Activated naive CD8-positive, alpha-beta T cell treated with anti-CD3 and anti-CD28 coated beads, Interleukin-2, amount 10 ng/mL, durations not matched to agents 7 days and 5 days (primary cell): ENCODE measurements at regions not wholly inside any gene's neighbourhood (a gene's known extent, or its start where the extent isn't known, plus 50 kb on each side); places are given as distances from the start of the nearest gene placed in this dataset.

Experiments used
- ATAC-seq: fragments of 150-1000 bp; cut with Tn5 transposase; one replicate; pipeline ENCODE4 v1.10.0; 2021; ENCODE audit warnings: low read depth, moderate library complexity
- POLR2A ChIA-PET: fragments of 350-600 bp; sonication (Branson Sonifier 250); formaldehyde crosslinking; loops from one replicate; lab custom pipeline; 2021; ENCODE audit warnings: antibody characterized with exemption; lab: Charles Lee
- DNase-seq: peaks from one replicate; pipeline ENCODE4 v3.0.0; 2021
- H3K27ac Mint-ChIP-seq: one replicate; pipeline ENCODE4 v1.8.0; 2022; ENCODE audit warnings: mild to moderate bottlenecking, mixed read lengths
- H3K27me3 Mint-ChIP-seq: one replicate; pipeline ENCODE4 v1.8.0; 2022; ENCODE audit warnings: mild to moderate bottlenecking, moderate library complexity, mixed read lengths
- H3K36me3 Mint-ChIP-seq: one replicate; pipeline ENCODE4 v1.8.0; 2021; ENCODE audit warnings: mild to moderate bottlenecking, mixed read lengths
- H3K4me1 Mint-ChIP-seq: one replicate; pipeline ENCODE4 v1.8.0; 2021; ENCODE audit warnings: mixed read lengths
- H3K4me3 Mint-ChIP-seq: one replicate; pipeline ENCODE4 v1.8.0; 2022; ENCODE audit warnings: mild to moderate bottlenecking, moderate library complexity, mixed read lengths
- H3K9me3 Mint-ChIP-seq: one replicate; pipeline ENCODE4 v1.8.0; 2021; ENCODE audit warnings: mixed read lengths

DNA sequence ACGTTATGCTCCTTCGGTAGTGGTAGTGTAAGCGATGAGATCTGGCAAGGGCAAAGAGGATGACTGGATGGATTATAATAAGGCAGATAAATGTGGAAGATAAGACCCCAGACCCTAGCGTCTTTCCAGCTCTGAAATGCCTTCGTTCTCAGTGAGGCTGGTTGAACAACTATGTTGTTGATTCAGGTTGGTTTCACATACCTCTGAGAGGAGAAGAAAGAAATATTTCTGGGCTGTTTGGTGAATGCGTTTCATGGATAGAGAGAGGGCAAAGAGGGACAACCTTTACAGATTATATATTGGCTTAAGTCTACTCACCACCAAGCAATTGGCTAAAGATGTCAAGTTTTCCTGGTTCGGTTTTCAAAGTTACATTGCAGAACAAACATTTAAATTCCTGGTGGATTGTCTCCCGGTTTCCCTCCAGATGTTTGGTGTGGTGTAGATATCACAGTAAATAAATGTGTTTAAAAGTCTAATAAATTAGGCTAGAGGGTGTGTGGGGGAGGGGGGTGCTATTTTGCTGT lies 190.1 kb upstream of the GLI2 start:
- no peak for ATAC-seq
- Mint-ChIP-seq H3K27ac (no peak overlapping the region), H3K27me3 (peaks cover 6% of the 10 kb centered on the region), H3K4me1 (no peaks in the 10 kb centered on the region), H3K36me3 (no peaks in the 10 kb centered on the region), H3K4me3 (no peak overlapping the region), H3K9me3 (no peaks in the 10 kb centered on the region)
- no peak for DNase-seq
- POLR2A ChIA-PET = no interaction called here

DNA sequence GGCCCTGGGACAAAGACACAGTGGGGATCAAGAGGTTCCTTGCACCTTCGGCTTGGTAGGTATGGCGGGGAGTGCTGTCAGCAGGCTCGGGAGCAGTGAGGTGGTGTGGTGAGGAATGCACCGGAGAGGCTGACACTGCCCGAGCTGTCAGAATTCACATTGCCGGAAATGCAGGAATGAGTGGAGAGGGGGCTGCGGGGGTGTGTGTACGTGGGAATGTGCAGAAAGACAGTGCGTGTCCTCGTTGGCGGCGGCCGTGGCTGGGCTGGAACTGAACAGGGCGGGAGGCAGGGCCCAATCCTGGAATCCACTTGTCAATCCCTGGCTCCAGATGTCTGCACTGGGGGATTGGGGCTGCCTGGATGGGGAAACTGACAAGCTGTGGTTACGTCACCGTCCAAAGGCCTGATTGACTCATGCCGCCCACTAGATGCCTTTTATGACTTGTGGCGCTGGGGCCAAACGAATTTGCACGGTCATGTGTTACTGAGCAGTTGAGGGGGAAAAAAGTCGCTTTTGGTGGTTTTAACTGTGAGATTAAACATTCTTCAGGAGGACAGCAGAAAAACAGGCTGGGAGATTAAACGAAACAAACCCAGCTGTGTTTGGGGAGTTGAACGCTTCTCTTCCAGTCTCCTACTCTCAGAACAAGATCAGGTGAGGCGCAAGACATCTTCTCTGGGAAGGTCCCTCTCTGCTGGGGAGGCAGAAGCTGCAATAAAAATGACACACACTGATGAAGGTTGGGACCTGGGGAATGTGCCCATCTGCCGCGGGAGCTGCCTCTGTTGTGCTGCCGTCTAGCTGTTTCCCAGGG lies 189.4 kb upstream of the GLI2 start:
- Mint-ChIP-seq H3K27ac (no peak overlapping the region), H3K4me1 (no peaks in the 10 kb centered on the region), H3K9me3 (no peaks in the 10 kb centered on the region), H3K4me3 (no peak overlapping the region), H3K27me3 (peaks cover 6% of the 10 kb centered on the region), H3K36me3 (no peaks in the 10 kb centered on the region)
- POLR2A ChIA-PET = no interaction called here
- ATAC-seq (no peak), DNase-seq (no peak)

DNA sequence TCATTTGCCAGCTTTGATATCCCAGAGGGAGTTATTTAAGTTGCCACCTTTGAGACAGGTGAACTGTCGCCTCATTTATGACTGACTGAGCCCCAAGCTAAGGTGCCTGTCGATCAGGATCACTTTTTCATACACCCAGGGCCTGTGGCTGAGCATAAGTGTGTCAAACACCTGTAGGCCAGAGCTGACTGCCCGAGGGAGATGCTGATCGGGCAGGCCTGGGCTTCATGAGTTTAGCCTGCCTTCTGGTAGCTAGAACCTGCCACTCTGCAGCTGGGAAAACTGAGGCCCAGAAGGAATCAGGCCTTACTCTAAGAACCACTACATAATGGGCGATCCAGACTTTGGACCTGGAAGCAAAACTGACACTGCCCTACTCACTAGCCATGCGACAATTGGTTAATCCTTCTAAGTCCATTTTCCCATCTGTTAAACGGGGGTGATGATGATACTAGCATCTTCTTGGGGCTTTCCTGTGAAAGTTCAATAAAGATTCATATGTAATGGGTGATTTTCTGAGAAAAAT lies 188.7 kb upstream of the GLI2 start:
- Mint-ChIP-seq H3K4me1 (no peaks in the 10 kb centered on the region), H3K27ac (no peak overlapping the region), H3K36me3 (no peaks in the 10 kb centered on the region), H3K9me3 (no peaks in the 10 kb centered on the region), H3K4me3 (no peak overlapping the region), H3K27me3 (peaks cover 6% of the 10 kb centered on the region)
- no peak for DNase-seq
- POLR2A ChIA-PET = no interaction called here
- ATAC-seq = no peak

DNA sequence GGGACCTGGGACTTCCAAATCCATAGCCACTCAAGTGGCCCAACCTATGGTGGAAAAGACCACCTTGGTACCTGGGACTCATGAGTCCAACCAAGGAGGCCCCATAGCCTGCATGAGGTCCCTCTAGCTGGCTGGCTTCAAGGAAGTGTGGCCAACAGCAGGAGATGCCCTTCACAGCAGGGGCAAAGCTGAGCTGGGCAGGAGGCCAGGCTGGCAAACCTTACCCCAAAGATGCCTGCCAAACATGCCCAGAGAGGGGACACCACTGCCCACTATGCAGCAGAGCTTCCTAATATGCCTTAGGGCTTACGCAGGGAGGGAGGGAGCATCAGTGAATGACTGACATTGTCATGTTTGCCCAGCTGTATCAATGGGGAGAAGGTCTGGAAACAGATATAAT lies 188.0 kb upstream of the GLI2 start:
- no peaks in the 10 kb centered on the region for H3K9me3 Mint-ChIP-seq
- ATAC-seq (no peak), DNase-seq (no peak)
- H3K4me3 Mint-ChIP-seq = no peak overlapping the region
- POLR2A ChIA-PET = no interaction called here
- H3K27ac Mint-ChIP-seq = no peak overlapping the region
- no peaks in the 10 kb centered on the region for H3K4me1 Mint-ChIP-seq
- H3K27me3 Mint-ChIP-seq = peaks cover 5% of the 10 kb centered on the region
- no peaks in the 10 kb centered on the region for H3K36me3 Mint-ChIP-seq

DNA sequence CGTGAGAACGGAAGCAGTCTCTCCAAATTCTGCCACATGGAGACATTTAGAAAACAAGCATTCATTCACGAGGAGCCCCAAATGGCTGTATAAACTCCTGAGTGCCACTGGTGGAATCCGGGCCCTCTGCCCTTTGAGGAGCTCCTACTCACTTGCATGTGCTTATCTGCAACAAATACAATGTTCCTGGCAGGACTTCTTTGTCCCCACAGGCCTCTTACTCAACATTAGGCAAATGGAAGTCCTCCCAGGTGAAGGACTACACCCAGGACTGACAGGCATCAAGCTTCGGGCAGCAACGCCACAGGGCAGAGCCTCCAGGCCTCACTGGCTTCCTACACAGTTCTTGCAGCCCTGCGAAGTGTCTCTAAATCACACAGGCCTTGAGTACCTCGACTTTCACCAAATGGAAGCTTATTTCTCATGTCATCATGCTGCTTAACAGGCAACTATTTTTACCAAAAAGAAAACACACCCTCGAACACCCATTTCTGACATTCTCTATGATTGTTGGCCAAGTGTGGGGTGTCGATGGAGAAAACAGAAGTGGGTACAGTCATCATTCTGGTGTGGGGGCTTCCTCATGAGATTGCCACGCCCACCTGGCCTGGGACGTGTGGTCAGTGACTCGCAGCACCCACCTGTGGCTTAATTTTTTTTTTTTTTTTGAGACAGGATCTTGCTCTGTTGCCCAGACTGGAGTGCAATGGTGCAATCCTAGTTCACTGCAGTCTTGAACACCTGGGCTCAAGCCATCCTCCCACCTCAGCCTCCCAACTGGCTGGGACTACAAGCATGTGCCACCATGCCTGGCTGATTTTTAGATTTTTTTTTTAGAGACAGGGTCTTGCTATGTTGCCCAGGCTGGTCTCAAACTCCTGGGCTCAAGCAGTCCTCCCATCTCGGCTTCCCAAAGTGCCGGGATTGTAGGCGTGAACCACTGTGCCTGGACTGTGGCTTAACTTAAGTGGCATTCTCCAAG lies 186.8 kb upstream of the GLI2 start:
- DNase-seq (no peak), ATAC-seq (no peak)
- Mint-ChIP-seq H3K9me3 (no peaks in the 10 kb centered on the region), H3K4me1 (peaks cover 2% of the 10 kb centered on the region), H3K27ac (no peak overlapping the region), H3K27me3 (peaks cover 14% of the 10 kb centered on the region), H3K36me3 (no peaks in the 10 kb centered on the region), H3K4me3 (no peak overlapping the region)
- POLR2A ChIA-PET = no interaction called here

DNA sequence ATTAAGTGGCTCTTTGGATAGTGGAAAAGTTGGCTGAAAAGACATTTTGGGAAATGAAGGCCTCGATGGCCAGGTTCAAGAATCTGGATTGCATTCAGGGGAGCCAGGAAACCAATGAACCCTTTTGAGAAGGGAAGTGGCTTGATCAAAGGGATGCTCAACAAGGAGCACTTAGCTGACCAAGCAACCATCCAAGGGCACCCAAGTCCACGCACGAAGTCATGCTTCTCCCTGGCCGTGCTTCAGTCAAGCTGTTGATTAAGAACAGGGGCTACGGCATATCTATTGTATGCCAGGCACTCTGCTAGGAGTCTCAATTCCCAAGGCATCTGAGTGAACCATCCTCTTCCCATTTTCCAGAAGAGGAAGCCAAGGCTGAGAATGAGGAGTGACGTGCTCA lies 185.8 kb upstream of the GLI2 start:
- H3K27ac Mint-ChIP-seq = no peak overlapping the region
- H3K9me3 Mint-ChIP-seq = no peaks in the 10 kb centered on the region
- no peaks in the 10 kb centered on the region for H3K36me3 Mint-ChIP-seq
- H3K4me3 Mint-ChIP-seq = no peak overlapping the region
- ATAC-seq = no peak
- H3K27me3 Mint-ChIP-seq = peaks cover 15% of the 10 kb centered on the region
- no peak for DNase-seq
- POLR2A ChIA-PET = no interaction called here
- peaks cover 2% of the 10 kb centered on the region for H3K4me1 Mint-ChIP-seq

DNA sequence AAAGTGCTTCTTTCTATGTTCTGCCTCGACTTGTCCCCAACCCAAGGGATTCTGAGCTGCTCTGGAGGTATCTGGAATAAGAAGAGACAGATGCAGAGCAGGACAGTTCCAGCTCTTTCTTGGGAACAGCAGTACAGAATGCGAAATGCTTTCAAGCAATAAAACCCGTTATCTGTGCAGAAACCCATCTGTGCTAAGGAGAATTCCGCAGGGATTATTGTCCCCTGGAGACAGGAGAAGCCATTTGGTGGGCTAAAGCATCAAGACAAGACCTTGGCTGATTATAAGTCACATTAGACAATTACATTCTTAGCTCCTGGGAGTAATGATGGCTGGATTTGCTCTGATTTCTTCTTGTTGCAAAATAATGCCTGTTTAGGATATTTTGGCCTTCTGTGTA lies 185.4 kb upstream of the GLI2 start:
- Mint-ChIP-seq H3K27me3 (peaks cover 15% of the 10 kb centered on the region), H3K4me1 (peaks cover 2% of the 10 kb centered on the region), H3K36me3 (no peaks in the 10 kb centered on the region), H3K27ac (no peak overlapping the region), H3K9me3 (no peaks in the 10 kb centered on the region), H3K4me3 (no peak overlapping the region)
- POLR2A ChIA-PET = no interaction called here
- ATAC-seq (no peak), DNase-seq (no peak)

DNA sequence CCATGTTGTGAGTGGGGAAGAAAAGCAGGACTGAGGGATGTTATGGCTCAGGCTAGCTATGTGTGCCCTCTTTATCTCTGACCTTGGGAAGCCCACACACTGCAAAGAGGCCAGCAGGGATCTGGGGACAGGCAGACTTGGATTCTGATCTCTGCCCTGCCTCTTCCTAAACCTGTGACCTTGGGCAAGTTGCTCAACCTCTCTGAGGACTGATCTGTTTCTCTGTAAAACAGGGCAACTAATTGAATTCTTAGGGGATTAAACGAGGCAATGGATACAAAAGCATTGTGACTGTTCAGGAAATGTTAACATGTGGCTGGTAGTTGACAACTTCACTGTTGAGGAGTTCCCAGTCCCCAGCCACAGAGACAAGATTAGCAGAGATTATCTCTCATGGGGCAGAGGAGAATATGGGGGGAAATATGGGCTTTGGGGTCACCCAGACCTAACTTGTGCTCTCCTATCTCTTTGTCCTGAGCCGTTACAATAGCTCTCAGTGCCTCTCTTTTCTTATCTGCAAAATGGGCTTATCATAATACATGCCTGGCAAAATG lies 184.7 kb upstream of the GLI2 start:
- POLR2A ChIA-PET = no interaction called here
- ATAC-seq (no peak), DNase-seq (no peak)
- no peaks in the 10 kb centered on the region for H3K36me3 Mint-ChIP-seq
- H3K27me3 Mint-ChIP-seq = peaks cover 15% of the 10 kb centered on the region
- no peak overlapping the region for H3K27ac Mint-ChIP-seq
- no peaks in the 10 kb centered on the region for H3K9me3 Mint-ChIP-seq
- peaks cover 2% of the 10 kb centered on the region for H3K4me1 Mint-ChIP-seq
- no peak overlapping the region for H3K4me3 Mint-ChIP-seq

DNA sequence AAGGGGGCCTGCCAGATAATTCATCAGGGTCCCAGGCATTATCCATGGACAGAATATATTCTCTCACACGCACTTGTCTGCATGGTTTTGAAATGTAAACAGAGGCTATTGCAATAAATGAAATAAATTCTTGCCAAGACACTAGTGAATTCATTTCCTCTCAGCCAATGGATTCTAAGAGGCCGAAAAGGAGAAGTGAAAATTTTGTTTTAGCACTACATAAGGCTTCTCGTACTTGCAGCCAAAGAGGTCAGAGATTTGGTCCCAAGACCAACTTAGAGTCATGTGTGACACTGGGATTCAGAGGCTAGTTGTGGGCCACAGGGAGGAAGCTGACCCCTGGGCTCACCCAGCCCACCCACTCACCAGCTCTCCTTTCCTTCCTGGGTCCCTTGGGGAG lies 184.1 kb upstream of the GLI2 start:
- H3K36me3 Mint-ChIP-seq = no peaks in the 10 kb centered on the region
- no peak overlapping the region for H3K27ac Mint-ChIP-seq
- H3K4me3 Mint-ChIP-seq = no peak overlapping the region
- H3K9me3 Mint-ChIP-seq = no peaks in the 10 kb centered on the region
- DNase-seq = no peak
- peaks cover 2% of the 10 kb centered on the region for H3K4me1 Mint-ChIP-seq
- H3K27me3 Mint-ChIP-seq = peaks cover 15% of the 10 kb centered on the region
- POLR2A ChIA-PET = no interaction called here
- ATAC-seq = no peak

DNA sequence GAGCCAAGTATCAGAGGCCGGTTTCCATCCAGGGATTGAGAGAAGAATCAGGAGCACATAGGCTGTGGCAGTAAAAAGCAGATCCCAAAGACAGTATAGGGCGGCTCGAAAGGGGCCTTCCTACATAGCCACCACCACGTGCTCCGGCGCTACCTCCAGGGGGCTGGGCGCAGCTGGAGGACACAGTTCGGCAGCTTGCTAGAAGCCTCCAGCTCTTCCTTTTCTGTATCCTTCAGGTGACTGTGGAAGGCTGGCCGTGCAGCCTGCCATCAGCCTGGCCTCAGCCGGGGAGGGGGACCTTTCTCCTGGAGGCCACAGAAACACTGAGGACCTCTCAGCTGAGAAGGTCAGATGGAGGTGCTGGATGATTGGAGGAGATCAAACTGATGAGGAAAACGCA lies 183.6 kb upstream of the GLI2 start:
- no peaks in the 10 kb centered on the region for H3K36me3 Mint-ChIP-seq
- ATAC-seq (no peak), DNase-seq (no peak)
- peaks cover 2% of the 10 kb centered on the region for H3K4me1 Mint-ChIP-seq
- POLR2A ChIA-PET = no interaction called here
- H3K4me3 Mint-ChIP-seq = no peak overlapping the region
- H3K27ac Mint-ChIP-seq = no peak overlapping the region
- H3K9me3 Mint-ChIP-seq = no peaks in the 10 kb centered on the region
- peaks cover 17% of the 10 kb centered on the region for H3K27me3 Mint-ChIP-seq

DNA sequence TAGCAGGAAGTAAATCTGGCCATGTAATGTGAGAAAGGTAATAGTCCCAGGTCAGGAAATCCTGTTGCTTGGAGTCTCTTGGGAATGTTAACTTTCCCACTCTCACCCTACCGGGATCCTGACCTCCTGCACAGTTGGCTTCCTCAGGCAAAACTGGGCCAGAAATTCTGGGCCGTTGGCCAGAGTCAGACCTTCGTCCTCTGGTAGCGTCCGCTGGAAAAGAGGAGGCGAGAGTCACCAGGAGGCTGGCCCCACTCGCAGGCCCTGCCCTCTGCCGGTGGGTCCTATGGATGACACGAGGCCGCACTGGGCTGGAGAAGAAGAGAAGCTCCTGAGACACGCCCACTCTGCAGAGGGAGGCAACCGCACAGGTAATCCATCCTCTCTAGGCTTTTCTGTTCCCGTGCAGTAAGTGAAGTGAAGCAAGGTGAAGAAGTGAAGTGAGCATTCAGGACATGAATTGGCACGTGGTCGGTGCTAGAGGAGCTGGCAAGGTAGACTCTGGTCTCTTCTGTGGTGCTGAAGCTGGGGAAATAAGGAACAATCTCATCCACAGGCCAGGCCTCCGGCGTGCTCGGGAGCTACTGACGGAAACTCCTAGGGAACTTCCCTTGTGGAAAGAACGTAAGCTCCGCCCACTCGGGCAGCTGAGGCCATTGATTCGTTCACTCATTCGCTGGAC lies 182.7 kb upstream of the GLI2 start:
- peaks cover 2% of the 10 kb centered on the region for H3K4me1 Mint-ChIP-seq
- peak; percentile 77 for ATAC-seq

DNA sequence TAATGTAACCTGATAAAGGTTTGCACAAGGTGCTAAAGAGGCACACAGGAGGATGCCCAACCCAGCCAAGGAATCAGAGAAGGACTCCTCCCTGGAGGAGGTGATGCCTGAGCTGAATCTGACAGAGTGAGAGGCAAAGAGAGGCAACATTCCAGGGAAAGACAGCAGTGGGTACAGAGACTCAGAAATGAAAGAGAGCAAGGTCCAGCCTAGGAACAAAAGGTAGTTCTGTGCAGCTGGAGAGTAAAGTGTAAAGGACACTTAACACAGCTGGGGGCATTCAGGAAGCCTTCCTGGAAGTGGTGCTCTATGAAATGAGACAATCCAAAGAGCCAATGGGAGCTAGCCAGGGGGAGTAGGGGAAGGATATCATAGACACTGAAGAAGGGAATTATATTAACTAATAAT lies 181.0 kb upstream of the GLI2 start:
- Mint-ChIP-seq H3K36me3 (no peaks in the 10 kb centered on the region), H3K27ac (no peak overlapping the region), H3K27me3 (peaks cover 20% of the 10 kb centered on the region)

More for the DNA sequence above, 182.7 kb upstream of the GLI2 start:
- POLR2A ChIA-PET = no interaction called here
- peak; percentile 50 for DNase-seq
- no peak overlapping the region for H3K4me3 Mint-ChIP-seq
- H3K9me3 Mint-ChIP-seq = no peaks in the 10 kb centered on the region
- H3K27ac Mint-ChIP-seq = no peak overlapping the region
- peaks cover 20% of the 10 kb centered on the region for H3K27me3 Mint-ChIP-seq
- H3K36me3 Mint-ChIP-seq = no peaks in the 10 kb centered on the region

DNA sequence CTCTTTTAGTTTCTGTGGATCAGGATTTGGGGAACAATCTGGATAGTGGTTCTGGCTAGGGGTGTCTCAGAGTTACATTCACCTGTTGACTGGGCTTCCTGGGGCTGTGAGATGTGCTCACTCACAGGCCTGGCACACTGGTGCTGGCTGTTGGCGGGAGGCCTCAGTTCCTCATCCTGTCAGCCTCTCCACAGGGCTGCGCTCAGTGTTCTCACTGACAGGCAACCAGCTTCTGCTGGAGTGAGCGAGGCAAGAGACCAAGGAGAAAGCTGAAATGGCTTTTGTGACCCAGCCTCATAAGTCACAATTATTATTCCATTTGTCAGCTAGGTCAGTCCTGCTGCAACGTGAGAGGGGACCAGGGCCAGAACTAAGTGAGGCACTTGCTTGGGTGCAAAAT lies 180.6 kb upstream of the GLI2 start:
- H3K36me3 Mint-ChIP-seq = no peaks in the 10 kb centered on the region
- H3K4me1 Mint-ChIP-seq = peaks cover 2% of the 10 kb centered on the region
- peaks cover 20% of the 10 kb centered on the region for H3K27me3 Mint-ChIP-seq
- POLR2A ChIA-PET = no interaction called here
- DNase-seq = no peak
- no peak overlapping the region for H3K4me3 Mint-ChIP-seq
- H3K27ac Mint-ChIP-seq = no peak overlapping the region
- no peak for ATAC-seq
- H3K9me3 Mint-ChIP-seq = no peaks in the 10 kb centered on the region

More for the DNA sequence above, 181.0 kb upstream of the GLI2 start:
- no peaks in the 10 kb centered on the region for H3K9me3 Mint-ChIP-seq
- peaks cover 2% of the 10 kb centered on the region for H3K4me1 Mint-ChIP-seq
- POLR2A ChIA-PET = no interaction called here
- no peak for DNase-seq
- H3K4me3 Mint-ChIP-seq = no peak overlapping the region
- no peak for ATAC-seq
